ENCODE measurements at regions not wholly inside any gene's neighbourhood (a gene's known extent, or its start where the extent isn't known, plus 50 kb on each side); places are given as distances from the start of the nearest gene placed in this dataset.

DNA sequence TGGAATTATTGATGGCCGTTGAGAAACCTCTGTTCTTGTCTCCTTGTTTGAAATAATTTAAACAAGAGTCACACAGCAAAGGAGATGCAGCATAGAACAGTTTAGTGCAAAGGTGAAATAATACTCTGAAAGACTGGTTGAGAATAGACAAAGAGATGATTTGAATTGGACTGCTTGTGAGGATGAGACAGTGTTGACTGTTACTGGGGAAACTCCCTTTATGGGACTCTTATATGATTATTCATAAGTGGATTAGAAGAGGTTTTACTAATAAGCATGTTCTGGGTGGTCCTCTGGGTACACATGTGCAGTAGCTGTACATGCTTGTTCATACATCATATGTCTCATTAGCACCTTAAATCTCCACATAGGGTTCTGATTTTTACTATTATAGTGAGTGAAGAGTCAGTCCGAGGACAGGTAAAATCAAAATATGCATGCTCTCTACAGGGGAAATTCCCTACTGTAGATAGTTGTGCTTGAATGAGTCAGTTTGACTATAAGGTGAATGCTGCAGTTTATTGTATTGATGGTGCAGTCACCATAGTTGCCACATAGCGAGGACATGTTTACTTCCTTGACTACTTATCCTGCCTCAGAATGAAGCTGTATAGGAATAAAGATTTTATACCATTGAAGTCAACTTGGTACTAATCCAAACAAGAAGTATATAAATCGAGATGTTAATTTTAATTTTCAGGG lies 498.7 kb downstream of the CNTN6 start:
- DNase-seq (ENCODE audit: low read depth, low spot score) (no peak), FAIRE-seq (no peak)
- Histone ChIP-seq H3K9me3 (replicated peaks; ENCODE audit: control insufficient read depth, insufficient read depth, low read length) (no peaks in the 10 kb centered on the region), H4K20me1 (replicated peaks; ENCODE audit: control insufficient read depth, extremely low read depth, insufficient read depth, low read length) (no peaks in the 10 kb centered on the region), H3K4me2 (ENCODE audit: insufficient read depth, low read length) (no peak overlapping the region), H3K79me2 (ENCODE audit: control insufficient read depth, insufficient read depth, low read length) (no peaks in the 10 kb centered on the region), H2AFZ (ENCODE audit: low read depth, low read length) (no peak overlapping the region), H3K4me3 (replicated peaks in 1 of 3; ENCODE audit: insufficient read depth in 1 of 3, low read depth in 1 of 3, low read length in 3 of 3) (no peak overlapping the region), H3K4me1 (ENCODE audit: control insufficient read depth, extremely low read depth, insufficient read depth, low read length) (no peaks in the 10 kb centered on the region), H3K27ac (ENCODE audit: insufficient read depth, low read depth, low read length) (no peak overlapping the region), H3K36me3 (ENCODE audit: control insufficient read depth in 2 of 2, extremely low read depth in 1 of 2, insufficient read depth in 2 of 2, low read length in 2 of 2) (no peaks in the 10 kb centered on the region), H3K9me1 (replicated peaks; ENCODE audit: control insufficient read depth, extremely low read depth, insufficient read depth, low read length) (no peaks in the 10 kb centered on the region), H3K27me3 (ENCODE audit: control insufficient read depth in 2 of 2, insufficient read depth in 2 of 2, low read length in 2 of 2) (no peaks in the 10 kb centered on the region), H3K9ac (replicated peaks; ENCODE audit: extremely low read depth, insufficient read depth, low read length) (no peak overlapping the region)
- dilution Hi-C loops (cut with MboI; ENCODE audit: extremely low pct_ligation_motif_present, low sequenced_read_pairs) (no loop called here), intact Hi-C loops (cut with micrococcal nuclease) (no loop called here)
- POLR2A ChIA-PET = no interaction called here
- TF ChIP-seq GATA2 (IDR thresholded peaks at IDR 0.05; ENCODE audit: insufficient read depth, insufficient read length, low read depth, low read length) = no peak
- no peak for TF ChIP-seq MYC (IDR thresholded peaks at IDR 0.05; ENCODE audit: low read depth, low read length)
- TF ChIP-seq FOS (IDR thresholded peaks at IDR 0.05; ENCODE audit: borderline replicate concordance, insufficient read depth, low read length) = no peak
- no peak for TF ChIP-seq JUN (IDR thresholded peaks at IDR 0.05; ENCODE audit: borderline replicate concordance, insufficient read depth, insufficient read length, low read depth)
- no peak for TF ChIP-seq EZH2 (IDR thresholded peaks at IDR 0.05; ENCODE audit: borderline replicate concordance, low read depth, low read length, severe bottlenecking)
- TF ChIP-seq, protein P1, sequence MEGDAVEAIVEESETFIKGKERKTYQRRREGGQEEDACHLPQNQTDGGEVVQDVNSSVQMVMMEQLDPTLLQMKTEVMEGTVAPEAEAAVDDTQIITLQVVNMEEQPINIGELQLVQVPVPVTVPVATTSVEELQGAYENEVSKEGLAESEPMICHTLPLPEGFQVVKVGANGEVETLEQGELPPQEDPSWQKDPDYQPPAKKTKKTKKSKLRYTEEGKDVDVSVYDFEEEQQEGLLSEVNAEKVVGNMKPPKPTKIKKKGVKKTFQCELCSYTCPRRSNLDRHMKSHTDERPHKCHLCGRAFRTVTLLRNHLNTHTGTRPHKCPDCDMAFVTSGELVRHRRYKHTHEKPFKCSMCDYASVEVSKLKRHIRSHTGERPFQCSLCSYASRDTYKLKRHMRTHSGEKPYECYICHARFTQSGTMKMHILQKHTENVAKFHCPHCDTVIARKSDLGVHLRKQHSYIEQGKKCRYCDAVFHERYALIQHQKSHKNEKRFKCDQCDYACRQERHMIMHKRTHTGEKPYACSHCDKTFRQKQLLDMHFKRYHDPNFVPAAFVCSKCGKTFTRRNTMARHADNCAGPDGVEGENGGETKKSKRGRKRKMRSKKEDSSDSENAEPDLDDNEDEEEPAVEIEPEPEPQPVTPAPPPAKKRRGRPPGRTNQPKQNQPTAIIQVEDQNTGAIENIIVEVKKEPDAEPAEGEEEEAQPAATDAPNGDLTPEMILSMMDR (IDR thresholded peaks at IDR 0.05; ENCODE audit: extremely low read depth in 1 of 2, insufficient read depth in 1 of 2, low read depth in 1 of 2, low read length in 2 of 2) = no peak
- no peak for TF ChIP-seq POLR2AphosphoS5 (IDR thresholded peaks at IDR 0.05; ENCODE audit: insufficient read depth, low read depth, low read length)
- no peak for TF ChIP-seq POLR2A (IDR thresholded peaks at IDR 0.05; ENCODE audit: low read depth, low read length)
- TF ChIP-seq, protein P2, sequence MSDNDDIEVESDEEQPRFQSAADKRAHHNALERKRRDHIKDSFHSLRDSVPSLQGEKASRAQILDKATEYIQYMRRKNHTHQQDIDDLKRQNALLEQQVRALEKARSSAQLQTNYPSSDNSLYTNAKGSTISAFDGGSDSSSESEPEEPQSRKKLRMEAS (IDR thresholded peaks at IDR 0.05; ENCODE audit: insufficient read depth, insufficient read length) = no peak
- no TSS peak for BruUV-seq (replicated peaks)
- CTCF ChIA-PET = no interaction called here
